ENCODE measurements at regions not wholly inside any gene's neighbourhood (a gene's known extent, or its start where the extent isn't known, plus 50 kb on each side); places are given as distances from the start of the nearest gene placed in this dataset.

GRCh38 chr1:79825551-79825950, 819.0 kb upstream of the ADGRL4 start:
- Histone ChIP-seq H3K9me3 (no peaks in the 10 kb centered on the region), H3K27ac (no peak overlapping the region), H3K36me3 (no peaks in the 10 kb centered on the region), H3K4me1 (no peaks in the 10 kb centered on the region), H3K4me3 (no peak overlapping the region), H3K27me3 (no peaks in the 10 kb centered on the region)
- DNase-seq = no peak
- intact Hi-C loops (cut with DNase I) = no loop called here
- 81 to 90% methylated on average over 3 of the region's 3 CpGs for WGBS, 2 donors
- TF ChIP-seq EP300 (IDR thresholded peaks at IDR 0.05) (no peak), POLR2AphosphoS5 (IDR thresholded peaks at IDR 0.05) (no peak), POLR2A (IDR thresholded peaks at IDR 0.05) (no peak)
- TF ChIP-seq, protein P1, sequence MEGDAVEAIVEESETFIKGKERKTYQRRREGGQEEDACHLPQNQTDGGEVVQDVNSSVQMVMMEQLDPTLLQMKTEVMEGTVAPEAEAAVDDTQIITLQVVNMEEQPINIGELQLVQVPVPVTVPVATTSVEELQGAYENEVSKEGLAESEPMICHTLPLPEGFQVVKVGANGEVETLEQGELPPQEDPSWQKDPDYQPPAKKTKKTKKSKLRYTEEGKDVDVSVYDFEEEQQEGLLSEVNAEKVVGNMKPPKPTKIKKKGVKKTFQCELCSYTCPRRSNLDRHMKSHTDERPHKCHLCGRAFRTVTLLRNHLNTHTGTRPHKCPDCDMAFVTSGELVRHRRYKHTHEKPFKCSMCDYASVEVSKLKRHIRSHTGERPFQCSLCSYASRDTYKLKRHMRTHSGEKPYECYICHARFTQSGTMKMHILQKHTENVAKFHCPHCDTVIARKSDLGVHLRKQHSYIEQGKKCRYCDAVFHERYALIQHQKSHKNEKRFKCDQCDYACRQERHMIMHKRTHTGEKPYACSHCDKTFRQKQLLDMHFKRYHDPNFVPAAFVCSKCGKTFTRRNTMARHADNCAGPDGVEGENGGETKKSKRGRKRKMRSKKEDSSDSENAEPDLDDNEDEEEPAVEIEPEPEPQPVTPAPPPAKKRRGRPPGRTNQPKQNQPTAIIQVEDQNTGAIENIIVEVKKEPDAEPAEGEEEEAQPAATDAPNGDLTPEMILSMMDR (IDR thresholded peaks at IDR 0.05) = no peak

DNA sequence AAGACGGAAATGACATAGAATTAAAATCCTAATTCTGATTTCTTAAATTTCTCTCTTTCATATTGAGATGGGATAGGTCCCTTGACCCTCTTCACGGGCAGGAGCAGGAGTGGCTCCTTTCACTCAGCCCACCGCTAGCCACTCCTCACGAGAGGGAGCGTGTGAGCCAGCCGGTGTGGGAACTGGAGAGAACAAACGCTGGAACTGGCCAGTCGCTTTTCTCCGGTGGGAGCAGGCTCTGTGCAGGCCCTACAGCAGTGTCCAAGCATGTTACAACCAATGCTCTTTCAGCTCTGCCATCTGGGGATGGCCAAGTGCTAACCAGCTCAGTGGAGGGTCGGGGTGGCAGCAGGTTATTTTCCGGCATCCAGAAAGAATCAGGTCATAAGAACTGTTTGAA, 815.5 kb upstream of the ADGRL4 start:
- 90 to 93% methylated on average over 11 of the region's 11 CpGs for WGBS, 2 donors

GRCh38 chr1:79819140-79819539, 812.6 kb upstream of the ADGRL4 start:
- WGBS, 2 donors = 76 to 91% methylated on average over 3 of the region's 3 CpGs
- intact Hi-C loops (cut with DNase I) = no loop called here
- Histone ChIP-seq H3K27me3 (no peaks in the 10 kb centered on the region), H3K9me3 (no peaks in the 10 kb centered on the region), H3K36me3 (no peaks in the 10 kb centered on the region), H3K27ac (no peak overlapping the region), H3K4me3 (no peak overlapping the region), H3K4me1 (peaks cover 0 to 5% (median 0%) of the 10 kb centered on the region in 4 donors)
- no peak for DNase-seq
- no peak for TF ChIP-seq POLR2A (IDR thresholded peaks at IDR 0.05)
- no peak for TF ChIP-seq EP300 (IDR thresholded peaks at IDR 0.05)
- TF ChIP-seq, protein P1 (IDR thresholded peaks at IDR 0.05) = no peak
- TF ChIP-seq POLR2AphosphoS5 (IDR thresholded peaks at IDR 0.05) = no peak

More for the DNA sequence above, 815.5 kb upstream of the ADGRL4 start:
- intact Hi-C loops (cut with DNase I) = no loop called here
- TF ChIP-seq, protein P1 (IDR thresholded peaks at IDR 0.05) = no peak
- no peak for TF ChIP-seq POLR2AphosphoS5 (IDR thresholded peaks at IDR 0.05)
- TF ChIP-seq POLR2A (IDR thresholded peaks at IDR 0.05) = no peak
- TF ChIP-seq EP300 (IDR thresholded peaks at IDR 0.05) = no peak
- Histone ChIP-seq H3K4me1 (no peaks in the 10 kb centered on the region), H3K27ac (no peak overlapping the region), H3K4me3 (no peak overlapping the region), H3K9me3 (no peaks in the 10 kb centered on the region), H3K36me3 (no peaks in the 10 kb centered on the region), H3K27me3 (no peaks in the 10 kb centered on the region)
- DNase-seq = peak; percentile 54

GRCh38 chr1:79817031-79817560, 810.6 kb upstream of the ADGRL4 start:
- TF ChIP-seq POLR2A (IDR thresholded peaks at IDR 0.05) (no peak), POLR2AphosphoS5 (IDR thresholded peaks at IDR 0.05) (no peak), EP300 (IDR thresholded peaks at IDR 0.05) (no peak)
- TF ChIP-seq, protein P1 (IDR thresholded peaks at IDR 0.05) = no peak
- no peak overlapping the region for H3K4me3 ChIP-seq
- H3K27ac ChIP-seq = no peak overlapping the region
- WGBS, 2 donors = 67 to 73% methylated on average over 4 of the region's 4 CpGs
- intact Hi-C loops (cut with DNase I) = no loop called here
- no peaks in the 10 kb centered on the region for H3K27me3 ChIP-seq
- H3K36me3 ChIP-seq = no peaks in the 10 kb centered on the region
- no peaks in the 10 kb centered on the region for H3K9me3 ChIP-seq
- DNase-seq = no peak
- H3K4me1 ChIP-seq = peaks cover 0 to 6% (median 0%) of the 10 kb centered on the region in 4 donors

DNA sequence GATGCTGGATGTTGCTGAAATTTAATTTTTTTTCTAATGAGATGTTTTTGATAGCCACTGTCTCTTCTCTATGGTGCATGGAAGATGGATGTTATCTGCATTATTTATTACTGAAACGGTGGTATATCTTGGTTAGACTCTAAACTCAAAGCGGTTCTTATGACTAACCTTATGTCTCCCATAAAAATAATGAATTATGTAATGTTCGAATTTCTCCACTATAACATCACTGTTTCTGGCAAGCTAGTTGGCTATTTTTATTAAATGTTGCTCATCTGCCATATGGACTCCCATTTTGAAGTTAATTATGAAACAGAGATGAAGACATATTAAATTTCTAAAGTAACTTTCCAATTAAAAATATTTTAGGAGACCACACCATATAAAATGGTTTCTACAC, 808.6 kb upstream of the ADGRL4 start:
- TF ChIP-seq, protein P1 (IDR thresholded peaks at IDR 0.05) = no peak
- no peak for TF ChIP-seq POLR2A (IDR thresholded peaks at IDR 0.05)
- intact Hi-C loops (cut with DNase I) = no loop called here

More for the DNA sequence above, 808.6 kb upstream of the ADGRL4 start:
- Histone ChIP-seq H3K4me1 (peaks cover 0 to 16% (median 3%) of the 10 kb centered on the region in 4 donors), H3K36me3 (no peaks in the 10 kb centered on the region), H3K4me3 (no peak overlapping the region), H3K27ac (no peak overlapping the region), H3K9me3 (no peaks in the 10 kb centered on the region), H3K27me3 (no peaks in the 10 kb centered on the region)
- no peak for DNase-seq
- 77 to 79% methylated on average over 3 of the region's 3 CpGs for whole genome bisulfite sequencing, 2 donors

All from sigmoid colon (tissue), 6 donors.